ENCODE measurements at regions not wholly inside any gene's neighbourhood (a gene's known extent, or its start where the extent isn't known, plus 50 kb on each side); places are given as distances from the start of the nearest gene placed in this dataset.

DNA sequence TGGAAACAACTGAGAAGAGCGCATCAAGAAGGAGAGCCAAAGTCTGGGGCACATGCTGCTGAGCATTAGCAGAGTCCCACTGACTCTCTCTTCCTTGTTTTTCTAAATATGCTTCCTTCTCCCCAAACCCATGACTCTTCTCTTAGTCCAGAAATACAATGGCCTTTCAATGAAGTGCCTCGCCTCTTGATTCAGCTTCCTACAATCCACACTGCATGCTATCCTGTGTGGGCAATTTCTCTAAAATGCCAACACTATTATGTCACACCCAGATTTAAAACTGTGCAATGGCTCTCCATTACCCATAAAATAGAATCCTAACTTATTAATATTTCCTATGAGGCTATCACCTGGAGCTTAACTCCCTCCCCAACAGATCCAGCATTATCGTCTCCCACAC is 198.6 kb downstream of the RPAP3 start:
- no peaks in the 10 kb centered on the region for H3K36me3 ChIP-seq (replicated peaks in 1 of 2; ENCODE audit: control insufficient read depth in 1 of 2, insufficient read depth in 2 of 2, low read length in 2 of 2)
- H3K9me3 ChIP-seq (ENCODE audit: low read length): no peaks in the 10 kb centered on the region
- no peaks in the 10 kb centered on the region for H3K27me3 ChIP-seq (ENCODE audit: control insufficient read depth in 1 of 2, insufficient read depth in 2 of 2, low read length in 2 of 2)
- in situ Hi-C loops (cut with HindIII; ENCODE audit: extremely low pct_ligation_motif_present, low pct_unique_long_range_greater_than_20kb): no loop called here
- H3K79me2 ChIP-seq (ENCODE audit: insufficient read depth, low read length): no peaks in the 10 kb centered on the region
- no peak overlapping the region for H2AFZ ChIP-seq (ENCODE audit: low read length)
- TF ChIP-seq ATRX (CRISPR knock-in tag; IDR thresholded peaks at IDR 0.05; ENCODE audit: borderline replicate concordance) (no peak), ZEB1 (IDR thresholded peaks at IDR 0.05; ENCODE audit: insufficient replicate concordance, low read depth) (no peak), ISL2 (CRISPR knock-in tag; IDR thresholded peaks at IDR 0.05) (no peak), FOXM1 (CRISPR knock-in tag; IDR thresholded peaks at IDR 0.05) (no peak), ZNF10 (CRISPR knock-in tag; IDR thresholded peaks at IDR 0.05; ENCODE audit: borderline replicate concordance, low read depth) (no peak), FOXO1 (CRISPR knock-in tag; IDR thresholded peaks at IDR 0.05) (no peak)
- TF ChIP-seq, protein P1, sequence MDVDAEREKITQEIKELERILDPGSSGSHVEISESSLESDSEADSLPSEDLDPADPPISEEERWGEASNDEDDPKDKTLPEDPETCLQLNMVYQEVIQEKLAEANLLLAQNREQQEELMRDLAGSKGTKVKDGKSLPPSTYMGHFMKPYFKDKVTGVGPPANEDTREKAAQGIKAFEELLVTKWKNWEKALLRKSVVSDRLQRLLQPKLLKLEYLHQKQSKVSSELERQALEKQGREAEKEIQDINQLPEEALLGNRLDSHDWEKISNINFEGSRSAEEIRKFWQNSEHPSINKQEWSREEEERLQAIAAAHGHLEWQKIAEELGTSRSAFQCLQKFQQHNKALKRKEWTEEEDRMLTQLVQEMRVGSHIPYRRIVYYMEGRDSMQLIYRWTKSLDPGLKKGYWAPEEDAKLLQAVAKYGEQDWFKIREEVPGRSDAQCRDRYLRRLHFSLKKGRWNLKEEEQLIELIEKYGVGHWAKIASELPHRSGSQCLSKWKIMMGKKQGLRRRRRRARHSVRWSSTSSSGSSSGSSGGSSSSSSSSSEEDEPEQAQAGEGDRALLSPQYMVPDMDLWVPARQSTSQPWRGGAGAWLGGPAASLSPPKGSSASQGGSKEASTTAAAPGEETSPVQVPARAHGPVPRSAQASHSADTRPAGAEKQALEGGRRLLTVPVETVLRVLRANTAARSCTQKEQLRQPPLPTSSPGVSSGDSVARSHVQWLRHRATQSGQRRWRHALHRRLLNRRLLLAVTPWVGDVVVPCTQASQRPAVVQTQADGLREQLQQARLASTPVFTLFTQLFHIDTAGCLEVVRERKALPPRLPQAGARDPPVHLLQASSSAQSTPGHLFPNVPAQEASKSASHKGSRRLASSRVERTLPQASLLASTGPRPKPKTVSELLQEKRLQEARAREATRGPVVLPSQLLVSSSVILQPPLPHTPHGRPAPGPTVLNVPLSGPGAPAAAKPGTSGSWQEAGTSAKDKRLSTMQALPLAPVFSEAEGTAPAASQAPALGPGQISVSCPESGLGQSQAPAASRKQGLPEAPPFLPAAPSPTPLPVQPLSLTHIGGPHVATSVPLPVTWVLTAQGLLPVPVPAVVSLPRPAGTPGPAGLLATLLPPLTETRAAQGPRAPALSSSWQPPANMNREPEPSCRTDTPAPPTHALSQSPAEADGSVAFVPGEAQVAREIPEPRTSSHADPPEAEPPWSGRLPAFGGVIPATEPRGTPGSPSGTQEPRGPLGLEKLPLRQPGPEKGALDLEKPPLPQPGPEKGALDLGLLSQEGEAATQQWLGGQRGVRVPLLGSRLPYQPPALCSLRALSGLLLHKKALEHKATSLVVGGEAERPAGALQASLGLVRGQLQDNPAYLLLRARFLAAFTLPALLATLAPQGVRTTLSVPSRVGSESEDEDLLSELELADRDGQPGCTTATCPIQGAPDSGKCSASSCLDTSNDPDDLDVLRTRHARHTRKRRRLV (CRISPR knock-in tag; IDR thresholded peaks at IDR 0.05): no peak
- TF ChIP-seq, protein P2, sequence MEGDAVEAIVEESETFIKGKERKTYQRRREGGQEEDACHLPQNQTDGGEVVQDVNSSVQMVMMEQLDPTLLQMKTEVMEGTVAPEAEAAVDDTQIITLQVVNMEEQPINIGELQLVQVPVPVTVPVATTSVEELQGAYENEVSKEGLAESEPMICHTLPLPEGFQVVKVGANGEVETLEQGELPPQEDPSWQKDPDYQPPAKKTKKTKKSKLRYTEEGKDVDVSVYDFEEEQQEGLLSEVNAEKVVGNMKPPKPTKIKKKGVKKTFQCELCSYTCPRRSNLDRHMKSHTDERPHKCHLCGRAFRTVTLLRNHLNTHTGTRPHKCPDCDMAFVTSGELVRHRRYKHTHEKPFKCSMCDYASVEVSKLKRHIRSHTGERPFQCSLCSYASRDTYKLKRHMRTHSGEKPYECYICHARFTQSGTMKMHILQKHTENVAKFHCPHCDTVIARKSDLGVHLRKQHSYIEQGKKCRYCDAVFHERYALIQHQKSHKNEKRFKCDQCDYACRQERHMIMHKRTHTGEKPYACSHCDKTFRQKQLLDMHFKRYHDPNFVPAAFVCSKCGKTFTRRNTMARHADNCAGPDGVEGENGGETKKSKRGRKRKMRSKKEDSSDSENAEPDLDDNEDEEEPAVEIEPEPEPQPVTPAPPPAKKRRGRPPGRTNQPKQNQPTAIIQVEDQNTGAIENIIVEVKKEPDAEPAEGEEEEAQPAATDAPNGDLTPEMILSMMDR (CRISPR knock-in tag; IDR thresholded peaks at IDR 0.05): no peak
- TF ChIP-seq, protein P3, sequence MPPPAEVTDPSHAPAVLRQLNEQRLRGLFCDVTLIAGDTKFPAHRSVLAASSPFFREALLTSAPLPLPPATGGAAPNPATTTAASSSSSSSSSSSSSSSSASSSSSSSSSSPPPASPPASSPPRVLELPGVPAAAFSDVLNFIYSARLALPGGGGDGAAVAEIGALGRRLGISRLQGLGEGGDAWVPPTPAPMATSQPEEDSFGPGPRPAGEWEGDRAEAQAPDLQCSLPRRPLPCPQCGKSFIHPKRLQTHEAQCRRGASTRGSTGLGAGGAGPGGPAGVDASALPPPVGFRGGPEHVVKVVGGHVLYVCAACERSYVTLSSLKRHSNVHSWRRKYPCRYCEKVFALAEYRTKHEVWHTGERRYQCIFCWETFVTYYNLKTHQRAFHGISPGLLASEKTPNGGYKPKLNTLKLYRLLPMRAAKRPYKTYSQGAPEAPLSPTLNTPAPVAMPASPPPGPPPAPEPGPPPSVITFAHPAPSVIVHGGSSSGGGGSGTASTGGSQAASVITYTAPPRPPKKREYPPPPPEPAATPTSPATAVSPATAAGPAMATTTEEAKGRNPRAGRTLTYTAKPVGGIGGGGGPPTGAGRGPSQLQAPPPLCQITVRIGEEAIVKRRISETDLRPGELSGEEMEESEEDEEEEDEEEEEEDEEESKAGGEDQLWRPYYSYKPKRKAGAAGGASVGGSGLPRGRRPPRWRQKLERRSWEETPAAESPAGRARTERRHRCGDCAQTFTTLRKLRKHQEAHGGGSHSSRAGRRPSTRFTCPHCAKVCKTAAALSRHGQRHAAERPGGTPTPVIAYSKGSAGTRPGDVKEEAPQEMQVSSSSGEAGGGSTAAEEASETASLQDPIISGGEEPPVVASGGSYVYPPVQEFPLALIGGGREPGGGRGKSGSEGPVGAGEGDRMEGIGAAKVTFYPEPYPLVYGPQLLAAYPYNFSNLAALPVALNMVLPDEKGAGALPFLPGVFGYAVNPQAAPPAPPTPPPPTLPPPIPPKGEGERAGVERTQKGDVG (CRISPR knock-in tag; IDR thresholded peaks at IDR 0.05; ENCODE audit: borderline replicate concordance): no peak
- H3K4me3 ChIP-seq (replicated peaks in 1 of 3; ENCODE audit: insufficient read depth in 1 of 3, low read depth in 2 of 3, low read length in 3 of 3): no peak overlapping the region
- no peak overlapping the region for H3K9ac ChIP-seq (ENCODE audit: insufficient read depth, low read depth, low read length)
- CTCF ChIA-PET (ENCODE audit: low intra/inter-chr PET ratio, low total read pairs): no interaction called here
- no peaks in the 10 kb centered on the region for H4K20me1 ChIP-seq (ENCODE audit: insufficient read depth, low read length)
- intact Hi-C loops (cut with micrococcal nuclease; ENCODE audit: unreplicated experiment): no loop called here
- no peak overlapping the region for H3K4me2 ChIP-seq (ENCODE audit: low read depth, low read length)
- ATAC-seq (no peak), FAIRE-seq (no peak), DNase-seq (ENCODE audit: low spot score) (no peak)
- WGBS (ENCODE audit: low lambda C conversion rate): 58% methylated on average over 3 of the region's 3 CpGs
- no peak overlapping the region for H3K27ac ChIP-seq (ENCODE audit: extremely low read length, insufficient read depth, low read length)
- no peaks in the 10 kb centered on the region for H3K4me1 ChIP-seq (ENCODE audit: insufficient read depth, low read length)
- POLR2A ChIA-PET: no interaction called here
- BruUV-seq (replicated peaks): no TSS peak

All from HepG2 (cell line).